SKM-1 treated with dmso at 0.1 percent for 144 hours (cell line): ENCODE measurements at regions not wholly inside any gene's neighbourhood (a gene's known extent, or its start where the extent isn't known, plus 50 kb on each side); places are given as distances from the start of the nearest gene placed in this dataset.

Source experiments
- DNase-seq: peaks from one replicate; lab custom pipeline; 2025; ENCODE audit not compliant: unreplicated experiment; lab: John Stamatoyannopoulos, UW

DNA sequence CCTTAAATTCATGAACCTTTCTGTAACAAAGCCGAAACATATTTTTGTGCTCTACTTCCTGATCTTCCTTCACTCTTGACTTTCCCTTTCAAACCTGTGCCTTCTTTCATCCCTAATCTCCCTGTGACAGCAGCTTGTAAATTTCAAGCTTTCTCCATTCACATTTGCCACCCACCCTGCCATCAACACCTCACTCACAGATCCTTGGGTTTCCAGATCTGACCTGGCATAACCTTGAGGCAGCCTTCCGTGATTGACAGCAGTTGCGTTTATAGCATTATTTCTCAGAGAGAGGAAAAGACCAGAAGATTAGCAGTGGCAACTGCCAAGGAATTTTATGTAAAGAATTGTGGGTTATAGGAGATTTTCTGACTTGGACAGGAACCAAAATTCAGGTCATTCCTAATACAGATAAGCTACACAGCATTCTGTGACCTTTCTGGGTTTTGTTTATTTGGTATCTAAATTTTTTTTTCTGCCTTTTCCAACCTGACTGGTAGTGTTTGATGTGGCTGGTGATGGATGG, 260.0 kb downstream of the NR2F1-AS1 start:
- no peak for DNase-seq

DNA sequence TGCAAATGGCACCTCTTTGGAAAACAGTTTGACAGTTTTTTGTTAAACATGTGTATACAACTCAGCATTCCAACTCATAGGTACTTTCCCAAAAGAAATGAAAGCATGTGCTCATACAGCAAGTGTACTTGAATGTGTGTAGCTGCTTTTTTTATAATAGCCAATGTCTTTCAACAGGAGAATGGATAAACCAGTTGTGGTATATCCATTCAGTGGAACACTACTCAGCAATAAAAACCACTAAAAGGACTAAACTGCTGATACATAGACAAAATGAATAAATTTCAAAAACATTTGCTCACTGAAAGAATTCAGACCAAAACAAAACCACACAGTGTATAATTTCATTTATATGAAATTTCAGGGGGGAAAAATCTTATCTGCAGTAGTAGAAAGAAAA, 267.3 kb downstream of the NR2F1-AS1 start:
- DNase-seq = no peak

DNA sequence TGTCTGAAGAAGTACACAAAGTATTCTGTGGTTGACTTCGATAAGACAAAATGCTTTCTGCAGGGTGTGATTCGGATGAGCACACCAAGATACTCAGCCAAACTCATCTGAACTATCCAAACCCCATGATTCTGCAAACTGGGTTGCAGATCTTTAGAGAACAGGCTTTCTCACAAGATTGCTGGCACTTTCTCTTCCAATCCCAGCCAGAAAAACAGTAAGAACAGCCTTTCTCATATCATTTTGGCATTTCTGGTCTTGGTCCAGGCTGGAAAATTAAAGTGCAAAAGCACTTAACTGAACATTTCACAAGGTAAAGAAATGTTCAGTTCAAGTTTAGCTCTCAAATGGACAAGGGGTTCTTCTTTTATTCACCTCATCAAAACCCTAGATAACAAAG, 269.1 kb downstream of the NR2F1-AS1 start:
- no peak for DNase-seq

DNA sequence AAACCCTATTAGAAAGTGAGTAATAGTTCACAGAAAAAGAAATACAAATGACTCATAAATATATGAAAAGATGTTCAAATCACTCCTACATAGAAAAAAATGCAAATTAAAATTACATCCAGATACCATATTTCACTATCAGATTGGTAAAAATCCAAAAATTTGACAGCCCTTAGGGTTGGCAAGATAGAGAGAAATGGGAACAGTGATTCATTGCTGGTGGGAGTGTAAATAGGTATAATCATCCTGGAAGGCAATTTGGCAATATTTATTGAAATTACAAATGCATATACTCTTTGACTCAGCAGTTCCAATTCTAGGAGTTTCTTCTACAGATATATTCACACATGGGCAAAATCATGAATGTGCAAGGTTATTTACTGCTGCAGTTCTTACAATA, 273.5 kb downstream of the NR2F1-AS1 start:
- DNase-seq = no peak

DNA sequence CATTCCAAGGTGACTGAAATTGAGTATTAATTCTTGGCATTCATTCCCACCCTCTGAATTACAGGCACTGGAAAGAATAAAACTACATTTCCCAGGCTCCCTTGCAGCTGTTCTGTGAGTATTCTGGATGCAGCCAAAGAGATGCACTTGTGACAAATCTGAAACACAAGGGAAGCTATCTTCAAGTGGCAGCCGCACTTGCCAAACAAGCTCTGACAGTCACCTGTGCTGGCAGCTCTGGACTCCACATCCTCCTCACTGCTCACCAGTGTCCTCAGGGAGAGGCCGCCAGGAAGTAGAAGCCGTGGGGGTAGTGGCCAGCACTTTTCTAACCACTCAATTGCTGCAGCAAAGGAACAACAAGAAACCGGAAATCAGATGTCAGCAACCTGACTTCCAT, 275.0 kb downstream of the NR2F1-AS1 start:
- no peak for DNase-seq

DNA sequence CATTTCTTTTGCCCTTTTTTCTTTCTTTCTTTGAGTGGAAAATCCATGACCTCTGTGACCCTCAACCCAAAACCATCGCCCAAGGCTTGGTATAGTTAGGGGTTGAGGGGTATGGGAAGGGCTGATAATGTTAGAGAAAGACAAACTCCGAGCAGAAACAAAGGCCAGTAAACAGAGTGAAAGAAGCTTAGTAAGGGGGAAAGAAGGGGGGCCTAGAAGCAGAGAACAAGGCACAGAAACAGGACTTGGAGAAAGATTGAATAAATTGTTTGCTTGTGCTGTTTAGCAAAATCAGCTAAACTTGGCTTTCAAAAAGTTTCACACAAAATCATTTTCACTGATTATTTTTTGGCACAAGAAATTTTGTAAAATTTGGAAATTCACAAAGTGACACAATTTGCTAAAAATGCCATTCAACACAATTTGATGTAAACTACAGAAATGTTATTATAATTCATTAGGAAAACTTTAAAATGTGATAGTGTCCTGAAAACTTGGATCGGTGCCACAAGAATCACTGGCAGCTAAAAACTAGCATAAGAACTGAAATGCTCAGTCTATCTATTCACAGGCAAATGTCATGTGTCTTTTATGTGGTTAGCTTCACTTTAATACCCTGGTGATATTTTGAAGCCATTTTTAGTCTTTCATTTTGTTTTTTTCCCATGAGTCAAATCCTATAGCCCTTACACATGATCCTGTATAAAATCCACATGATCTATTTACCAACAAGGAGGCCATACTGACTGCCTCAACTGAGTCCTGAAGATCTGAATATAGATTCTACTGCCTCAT, 276.4 kb downstream of the NR2F1-AS1 start:
- DNase-seq = no peak

DNA sequence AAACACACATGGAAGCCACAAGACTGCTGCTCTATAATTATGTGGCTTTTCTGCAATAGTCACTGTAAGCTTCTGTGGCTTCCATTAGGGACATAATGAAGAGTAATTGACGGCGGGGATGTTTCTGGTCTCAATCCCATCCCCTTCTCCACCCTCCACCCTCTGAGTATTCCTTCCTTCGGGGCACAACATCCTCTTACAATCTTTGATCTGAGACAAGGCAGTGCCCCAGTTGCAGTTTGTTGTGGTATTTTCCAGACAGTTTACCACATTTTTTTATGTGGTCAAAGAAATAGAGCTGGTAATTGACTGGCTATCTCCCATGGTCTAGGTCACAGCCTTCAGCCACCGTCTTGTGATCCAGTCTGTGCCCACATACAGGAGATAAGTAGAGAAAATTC, 277.7 kb downstream of the NR2F1-AS1 start:
- DNase-seq = no peak

DNA sequence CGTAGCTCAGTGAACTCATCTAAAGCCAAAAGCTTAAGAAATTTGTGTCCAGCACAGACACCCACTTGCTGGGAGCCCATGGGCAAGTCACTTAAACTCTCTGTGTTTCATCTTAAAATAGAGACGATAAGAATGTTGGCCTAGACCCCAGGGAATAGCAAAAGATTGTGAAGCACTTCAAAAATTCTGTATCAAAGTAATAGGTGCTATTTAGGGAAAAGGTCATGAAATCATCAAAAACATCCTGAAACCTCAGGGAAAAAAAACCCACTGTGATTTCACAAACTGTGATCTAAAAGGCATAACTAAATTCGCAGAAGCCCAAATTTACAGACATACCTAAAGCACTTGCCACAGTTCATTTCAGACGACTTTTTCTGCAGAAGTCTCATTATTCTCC, 278.3 kb downstream of the NR2F1-AS1 start:
- no peak for DNase-seq

DNA sequence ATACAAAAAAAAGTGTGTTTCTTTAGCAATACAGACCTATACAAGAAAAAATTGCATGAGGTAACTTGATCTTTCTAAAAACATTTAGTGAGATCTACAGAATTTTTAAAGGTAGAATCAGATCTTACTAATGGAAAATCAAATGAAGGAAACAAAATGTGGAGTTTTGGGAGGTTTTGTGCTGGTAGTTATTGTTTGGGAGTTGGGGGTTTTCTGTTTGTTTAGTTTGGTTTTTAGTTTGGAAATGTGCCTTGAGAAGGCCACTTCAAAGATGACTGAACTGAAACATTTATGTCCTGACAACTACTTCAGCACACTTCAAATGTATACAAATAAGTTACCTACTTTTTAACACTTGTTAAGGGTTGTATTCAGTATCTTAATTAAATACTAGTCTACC, 280.1 kb downstream of the NR2F1-AS1 start:
- no peak for DNase-seq

DNA sequence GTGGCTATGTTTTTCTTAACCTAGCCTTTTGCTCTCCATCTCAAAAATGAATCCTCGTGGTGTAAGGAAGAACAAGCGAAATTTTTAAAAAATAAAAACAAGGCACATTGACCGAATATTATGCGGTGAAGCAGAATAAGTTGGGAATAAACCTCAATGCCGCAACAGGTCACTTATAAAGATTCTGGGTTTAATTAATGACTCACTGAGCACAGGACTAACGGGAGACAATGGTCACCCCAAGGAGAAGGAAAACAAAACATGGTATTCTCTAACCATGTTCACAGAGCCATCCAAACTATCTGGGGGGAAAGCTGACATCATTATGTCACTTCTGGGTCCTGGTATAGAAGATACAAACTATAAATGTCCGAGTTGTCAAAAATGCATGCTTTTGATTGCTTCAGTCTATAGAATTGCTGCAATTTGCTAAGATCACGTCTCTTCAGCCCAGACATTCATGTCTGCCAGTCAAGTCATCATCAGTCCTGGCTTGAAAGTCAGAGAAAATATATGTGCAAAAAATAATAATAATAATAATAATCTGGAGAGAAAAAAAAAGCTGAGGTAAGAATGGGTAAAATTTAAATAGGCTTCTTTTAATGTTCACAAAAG, 280.6 kb downstream of the NR2F1-AS1 start:
- no peak for DNase-seq

GRCh38 chr5:93299681-93300308, 281.2 kb downstream of the NR2F1-AS1 start:
- DNase-seq = no peak

GRCh38 chr5:93297116-93297515, 283.9 kb downstream of the NR2F1-AS1 start:
- no peak for DNase-seq

GRCh38 chr5:93296338-93296737, 284.7 kb downstream of the NR2F1-AS1 start:
- DNase-seq = no peak

- DNase-seq = no peak
Observed at GRCh38 chr5:93294996-93295395, 286.0 kb downstream of the NR2F1-AS1 start.

GRCh38 chr5:93294199-93294598, 286.8 kb downstream of the NR2F1-AS1 start:
- no peak for DNase-seq

DNA sequence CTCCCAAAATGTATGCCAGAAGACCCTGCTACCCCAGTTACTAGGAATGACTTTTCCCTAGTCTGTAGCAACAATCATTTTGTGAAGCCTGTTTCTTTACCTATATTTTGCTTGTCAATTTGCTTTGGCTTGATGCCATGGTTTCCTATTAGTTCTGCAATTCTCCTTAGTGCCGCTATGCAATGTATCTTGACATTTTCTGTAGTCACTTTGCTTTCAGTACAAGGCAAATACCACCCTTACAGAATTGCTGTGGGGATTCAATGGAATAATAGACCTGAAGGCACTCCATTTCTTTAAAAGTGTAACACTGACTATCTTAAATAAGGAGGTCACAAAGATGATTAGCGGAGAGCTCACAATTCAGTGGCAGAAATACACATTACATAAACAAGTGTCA, 291.1 kb downstream of the NR2F1-AS1 start:
- DNase-seq = no peak

DNA sequence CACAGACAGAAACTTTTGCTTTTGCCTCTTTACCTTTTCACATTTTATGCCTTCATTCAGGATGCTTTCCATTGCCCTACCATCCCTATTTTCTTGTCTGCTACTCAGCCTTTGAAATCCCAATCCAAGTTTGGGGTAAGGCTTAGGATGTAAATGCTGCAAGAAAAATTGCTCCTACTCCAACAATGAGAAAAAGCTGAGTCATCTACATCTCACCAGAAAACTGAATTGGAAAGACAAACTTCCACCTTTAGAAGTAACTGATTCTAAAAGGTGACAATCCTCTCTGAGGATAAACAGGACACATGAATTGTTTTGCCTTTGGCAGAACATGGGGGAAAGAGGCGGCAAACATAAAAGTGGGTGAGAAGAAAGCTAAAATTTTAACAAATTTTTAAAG, 295.6 kb downstream of the NR2F1-AS1 start:
- no peak for DNase-seq

GRCh38 chr5:93281980-93282772, 298.8 kb downstream of the NR2F1-AS1 start:
- no peak for DNase-seq

- no peak for DNase-seq
Observed at GRCh38 chr5:93280518-93280917, 300.5 kb downstream of the NR2F1-AS1 start.

DNA sequence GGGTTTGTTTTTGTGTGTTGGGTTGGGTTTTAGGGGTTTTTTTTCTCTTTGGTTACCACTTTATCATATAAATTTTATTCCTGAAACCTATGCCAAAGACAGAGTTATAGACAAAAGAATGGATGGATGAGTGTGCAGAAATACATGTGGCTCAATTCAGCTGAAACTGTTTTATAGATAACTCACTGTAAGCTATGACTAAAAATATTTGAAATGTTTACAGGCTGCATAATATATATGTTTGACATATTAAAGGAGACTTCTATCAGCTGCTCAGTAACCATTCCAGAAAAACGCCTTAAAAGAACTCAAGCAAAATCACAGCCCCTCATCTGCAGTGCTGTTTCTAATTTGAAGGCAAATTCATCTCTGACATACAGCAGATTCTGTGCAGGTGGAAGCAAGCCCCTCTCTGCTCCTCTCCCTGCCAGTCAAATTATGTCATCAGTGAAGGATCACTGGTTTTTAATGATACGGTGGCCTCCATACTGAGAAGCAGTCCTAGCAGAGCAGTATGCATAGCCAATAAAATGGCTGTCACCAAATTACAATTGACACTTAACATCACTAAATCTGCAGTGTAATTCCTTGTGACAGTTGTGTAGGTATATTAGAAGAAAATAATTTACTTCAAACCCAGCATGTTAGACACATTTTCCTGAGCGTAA, 301.6 kb downstream of the NR2F1-AS1 start:
- no peak for DNase-seq

GRCh38 chr5:93278896-93279295, 302.1 kb downstream of the NR2F1-AS1 start:
- DNase-seq = no peak
